DND-41 (cell line): ENCODE measurements at regions not wholly inside any gene's neighbourhood (a gene's known extent, or its start where the extent isn't known, plus 50 kb on each side); places are given as distances from the start of the nearest gene placed in this dataset.

Source experiments
- CTCF ChIP-seq: IDR thresholded peaks from 2 replicates; pipeline ENCODE4 v1.5.1; 2012; ENCODE audit warnings: borderline replicate concordance, low read length, moderate library complexity, mild to moderate bottlenecking; ENCODE audit not compliant: poor library complexity, severe bottlenecking; ENCODE audit errors: extremely low read depth
- EZH2 ChIP-seq: IDR thresholded peaks from 3 replicates; pipeline ENCODE4 v1.6.1; 2012; ENCODE audit warnings: borderline replicate concordance, low read depth, mild to moderate bottlenecking, moderate library complexity, low read length, inconsistent platforms; ENCODE audit not compliant: severe bottlenecking

- no peak for TF ChIP-seq CTCF
- TF ChIP-seq EZH2 = no peak
Measured at GRCh38 chr5:107792940-107793339, 122.2 kb upstream of the EFNA5 start.
